A204.1 (cell line): ENCODE measurements at regions not wholly inside any gene's neighbourhood (a gene's known extent, or its start where the extent isn't known, plus 50 kb on each side); places are given as distances from the start of the nearest gene placed in this dataset.

ENCODE experiments used
- FAIRE-seq: peaks from 2 replicates; lab custom pipeline; 2012; peaks lifted over from hg19 to GRCh38; lab: Jason Lieb, UNC

DNA sequence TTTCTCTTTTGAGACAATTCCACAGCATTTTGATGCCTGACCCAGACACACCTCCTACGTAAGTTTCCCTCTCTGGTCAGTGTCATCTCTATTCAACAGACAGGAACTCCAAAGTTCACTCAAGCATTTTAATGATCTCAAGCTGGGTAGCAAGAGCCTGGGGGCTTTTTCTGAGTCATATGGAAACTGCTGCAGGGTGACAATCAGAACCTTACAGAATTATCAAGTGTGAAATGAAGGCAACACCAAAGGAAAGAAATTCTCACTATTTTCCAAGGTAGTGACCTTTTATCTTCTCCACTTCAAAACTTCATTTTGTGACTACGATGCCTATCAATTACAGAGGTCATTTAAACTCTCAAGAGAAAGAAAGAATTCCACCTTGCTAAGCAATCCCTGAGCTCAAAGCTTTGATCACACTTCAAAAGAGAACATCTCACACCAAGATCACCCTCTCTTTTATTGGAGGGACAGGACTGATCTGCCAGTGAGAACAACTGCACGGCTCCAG lies 229.0 kb upstream of the ZC3H12C start:
- no peak for FAIRE-seq

DNA sequence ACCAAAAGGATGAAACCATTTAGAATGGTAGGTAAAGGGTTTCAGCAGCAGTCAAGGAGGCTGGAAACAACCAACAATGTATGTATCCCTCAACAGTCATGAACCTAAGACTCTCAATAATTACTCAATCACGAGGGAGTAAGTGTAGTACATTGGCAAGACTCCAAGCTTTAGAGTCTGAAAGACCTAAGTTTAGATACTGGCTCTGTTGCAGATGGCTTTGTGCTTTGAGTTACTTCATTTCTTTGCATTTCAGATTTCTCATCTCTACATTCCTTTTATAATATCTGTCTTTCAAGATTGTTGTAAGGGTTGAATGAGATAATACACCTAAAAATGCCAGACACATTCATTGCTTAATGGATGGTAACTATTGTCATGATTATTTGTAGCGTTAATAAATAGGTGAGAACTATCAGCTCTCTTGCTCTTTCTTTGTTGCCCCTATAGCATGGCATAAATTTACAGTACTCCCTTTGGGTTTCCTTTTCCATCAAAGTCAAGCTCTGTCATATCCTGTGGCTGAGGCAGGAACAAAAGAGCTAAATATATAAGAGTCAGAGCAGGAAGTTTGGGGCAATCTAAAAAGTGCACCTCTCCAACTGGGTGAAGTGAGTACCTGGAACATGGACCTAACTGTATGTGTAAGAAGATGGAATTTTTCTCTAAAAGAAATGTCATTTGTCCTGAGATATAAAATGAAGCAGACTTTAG lies 228.2 kb upstream of the ZC3H12C start:
- FAIRE-seq = no peak

DNA sequence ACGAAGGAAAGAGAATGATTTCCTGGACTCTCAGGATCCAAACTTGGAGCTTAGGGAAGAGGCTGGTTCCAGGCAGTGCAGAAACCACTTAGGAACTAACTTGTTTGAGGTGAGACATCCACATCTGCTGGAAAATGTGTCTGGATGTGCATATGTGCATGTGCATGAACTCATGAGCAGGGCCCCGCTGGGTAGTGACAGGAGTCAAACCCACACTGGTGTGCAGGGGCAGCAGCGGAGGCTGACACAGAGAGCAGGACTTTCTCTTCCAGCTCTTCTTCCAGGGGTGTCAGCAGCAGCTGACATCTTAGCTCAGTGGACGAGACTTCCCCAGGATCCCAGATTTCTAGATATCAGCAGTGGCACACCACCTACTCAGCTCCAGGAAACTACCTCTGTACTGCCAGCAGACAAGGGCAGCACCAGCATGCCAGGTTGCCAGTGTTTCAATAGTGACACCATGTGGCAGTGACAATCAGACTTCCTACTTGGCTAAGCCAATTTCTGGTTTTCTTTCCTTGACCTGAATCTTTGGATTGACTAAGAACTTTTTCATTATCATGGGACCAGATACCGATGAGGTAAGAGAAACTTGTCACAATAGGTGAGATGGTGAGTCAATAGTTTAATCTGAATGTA lies 227.5 kb upstream of the ZC3H12C start:
- no peak for FAIRE-seq

DNA sequence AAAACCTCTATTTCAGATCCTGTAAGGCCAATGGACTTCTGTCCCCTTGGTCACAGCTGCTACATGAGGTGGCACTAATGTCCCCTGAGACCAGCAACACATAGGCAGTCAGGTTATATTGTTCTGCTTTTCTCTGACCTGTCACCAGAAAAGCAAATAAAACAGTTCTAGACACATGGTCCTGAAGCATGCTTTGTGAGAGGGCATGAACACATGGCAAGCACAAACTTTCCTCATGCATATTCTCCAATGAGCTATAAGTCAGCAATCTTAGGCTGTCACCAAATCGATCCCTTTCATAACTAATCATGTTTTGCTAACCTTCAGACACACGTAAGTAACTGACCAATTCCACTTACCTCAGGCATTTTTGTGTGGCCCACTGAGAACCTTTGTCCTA lies 225.4 kb upstream of the ZC3H12C start:
- FAIRE-seq = no peak

DNA sequence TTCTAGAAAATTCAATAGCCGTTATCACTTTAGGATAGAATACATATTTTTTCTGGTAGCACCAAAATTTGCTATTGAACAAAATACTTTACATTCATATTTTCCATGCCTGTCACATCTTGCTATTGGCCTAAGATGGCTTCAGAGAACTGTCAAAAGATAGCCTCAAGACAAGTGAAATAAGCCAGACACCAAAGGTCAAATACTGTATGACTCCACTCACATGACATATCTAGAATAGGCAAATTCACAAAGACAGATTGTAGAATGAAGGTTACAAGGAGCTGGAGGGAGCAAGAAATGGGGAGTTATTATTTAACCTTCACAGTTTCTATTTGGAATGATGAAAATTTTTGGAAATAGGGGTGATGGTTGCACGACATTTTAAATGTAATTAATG lies 223.7 kb upstream of the ZC3H12C start:
- FAIRE-seq = no peak

DNA sequence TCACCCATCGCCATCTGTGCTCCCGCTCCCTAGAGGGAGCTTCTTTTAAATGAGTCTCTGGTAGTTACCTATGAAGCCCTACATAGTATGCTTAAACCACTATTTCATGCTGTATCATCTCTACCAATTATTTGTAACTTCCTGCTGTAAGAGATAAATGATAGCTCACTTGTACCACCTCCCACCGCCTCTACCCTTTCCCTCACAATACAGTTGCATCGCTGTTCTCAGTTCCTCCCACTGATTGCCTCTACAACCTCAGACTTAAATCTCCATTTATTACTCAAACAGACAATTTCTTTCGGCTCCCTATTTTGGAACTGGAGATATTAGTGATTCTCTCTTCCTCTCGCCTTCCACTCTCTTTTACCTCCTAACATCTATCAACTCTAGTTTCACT lies 222.9 kb upstream of the ZC3H12C start:
- no peak for FAIRE-seq

DNA sequence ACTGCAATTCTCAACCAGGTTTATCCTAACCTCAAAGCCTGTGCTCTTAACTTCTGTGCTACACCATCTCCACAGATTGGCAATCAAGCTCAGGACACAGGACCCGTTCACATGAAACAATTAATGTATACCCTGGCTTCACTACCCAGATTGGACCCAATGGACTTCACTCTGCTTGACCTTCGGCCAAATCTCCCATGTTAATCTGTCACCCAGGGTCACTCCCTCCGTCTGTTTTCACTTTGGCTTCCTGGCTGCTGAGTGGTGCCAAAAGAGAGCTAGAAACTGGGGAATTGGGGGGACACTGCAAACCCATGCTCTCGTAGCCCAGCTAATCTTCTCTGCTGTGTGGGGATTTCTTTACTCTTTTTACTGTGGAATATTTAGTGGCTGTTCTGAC lies 216.1 kb upstream of the ZC3H12C start:
- no peak for FAIRE-seq

DNA sequence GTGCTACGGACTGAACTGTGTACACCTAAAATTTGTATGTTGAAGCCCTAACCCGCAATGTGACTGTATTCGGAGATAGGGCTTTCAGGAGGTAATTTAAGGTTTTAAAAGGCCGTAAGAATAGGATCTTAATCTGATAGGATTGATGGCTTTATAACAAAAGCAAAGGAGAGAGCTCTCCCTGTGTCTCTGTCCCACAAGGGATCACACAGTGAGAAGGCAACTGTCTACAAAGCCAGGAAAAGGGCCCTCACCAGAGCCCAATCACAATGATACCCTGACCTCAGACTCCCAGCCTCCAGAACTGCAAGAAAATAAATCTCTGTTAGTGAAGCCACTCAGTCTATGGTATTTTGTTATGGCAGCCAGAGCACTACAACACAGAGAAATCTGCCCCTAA lies 208.7 kb upstream of the ZC3H12C start:
- FAIRE-seq = no peak

DNA sequence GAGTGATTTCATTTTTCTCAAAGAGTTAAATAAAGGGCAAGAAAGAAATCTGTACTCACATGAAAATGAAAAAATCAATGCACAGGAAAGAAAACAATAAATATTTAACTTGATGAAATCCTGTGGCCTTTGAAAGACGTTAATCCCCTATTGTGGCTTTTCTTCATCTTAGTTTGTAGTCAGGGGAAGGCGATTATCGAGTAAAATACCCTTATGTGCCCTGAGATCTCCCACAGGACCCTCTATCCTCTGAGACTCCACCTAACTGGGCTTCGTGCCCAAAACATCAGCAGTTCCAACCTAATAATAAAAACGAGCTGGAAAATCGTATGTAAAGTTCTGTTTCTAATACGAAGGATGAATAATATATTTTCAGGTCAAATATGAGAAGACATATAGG lies 208.2 kb upstream of the ZC3H12C start:
- FAIRE-seq = no peak

DNA sequence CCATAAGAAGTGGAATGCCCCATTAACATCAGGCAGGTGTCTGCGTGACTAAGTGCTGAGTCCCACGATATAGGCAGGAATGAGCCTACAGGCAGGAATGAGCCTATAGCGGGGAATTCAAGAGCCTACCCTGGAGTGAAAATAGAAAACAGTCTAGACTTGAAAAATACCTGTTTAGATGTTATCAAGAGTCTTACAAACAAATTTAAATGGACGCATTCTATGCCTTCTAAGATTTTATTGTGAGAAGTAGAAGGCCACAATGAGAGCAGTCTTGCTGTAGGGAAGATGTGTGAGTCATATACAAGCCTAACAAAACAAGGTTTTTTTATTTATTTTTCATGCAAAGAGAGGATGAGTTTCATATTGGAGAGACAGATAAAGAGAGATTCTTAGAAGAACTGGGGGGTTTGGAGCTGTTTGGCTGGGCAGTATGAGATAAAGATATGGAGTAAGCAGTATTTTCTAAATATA lies 200.8 kb upstream of the ZC3H12C start:
- no peak for FAIRE-seq

DNA sequence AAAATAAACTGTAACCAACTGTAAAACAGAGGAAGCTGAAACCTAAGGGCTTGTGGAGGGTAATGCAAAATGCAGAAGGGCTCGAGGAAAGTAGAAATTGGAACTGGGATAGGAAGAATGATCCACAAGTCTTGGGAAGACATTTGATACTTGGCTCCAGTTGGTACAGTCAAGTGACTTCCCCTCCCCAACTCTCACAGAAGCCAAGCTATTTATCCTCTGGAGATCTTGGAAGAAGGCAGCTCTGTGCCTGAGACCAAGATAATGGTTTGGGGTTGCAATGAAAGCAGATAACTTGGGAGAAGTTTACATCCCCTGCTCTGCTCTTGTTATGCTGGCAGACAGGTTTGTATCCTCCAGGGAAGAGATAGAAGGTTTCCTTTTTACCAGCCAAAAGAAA lies 198.9 kb upstream of the ZC3H12C start:
- FAIRE-seq = no peak

DNA sequence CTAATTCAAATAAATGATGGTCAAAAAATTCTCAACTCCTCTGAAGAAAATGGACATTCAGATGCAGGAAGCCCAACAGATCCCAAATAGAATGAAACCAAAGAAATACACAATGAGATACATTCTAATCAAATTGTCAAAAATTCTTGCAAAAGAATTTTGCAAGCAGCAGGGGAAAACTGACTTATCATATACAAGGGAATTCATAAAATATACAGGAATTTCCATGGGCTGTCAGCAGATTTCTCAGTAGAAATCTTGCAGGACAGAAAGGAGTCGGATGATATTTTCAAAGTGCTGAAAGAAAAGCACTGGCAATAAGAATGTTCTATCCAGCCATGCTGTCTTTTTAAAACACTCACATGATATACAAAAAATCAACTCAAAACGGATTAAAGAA lies 194.6 kb upstream of the ZC3H12C start:
- no peak for FAIRE-seq

DNA sequence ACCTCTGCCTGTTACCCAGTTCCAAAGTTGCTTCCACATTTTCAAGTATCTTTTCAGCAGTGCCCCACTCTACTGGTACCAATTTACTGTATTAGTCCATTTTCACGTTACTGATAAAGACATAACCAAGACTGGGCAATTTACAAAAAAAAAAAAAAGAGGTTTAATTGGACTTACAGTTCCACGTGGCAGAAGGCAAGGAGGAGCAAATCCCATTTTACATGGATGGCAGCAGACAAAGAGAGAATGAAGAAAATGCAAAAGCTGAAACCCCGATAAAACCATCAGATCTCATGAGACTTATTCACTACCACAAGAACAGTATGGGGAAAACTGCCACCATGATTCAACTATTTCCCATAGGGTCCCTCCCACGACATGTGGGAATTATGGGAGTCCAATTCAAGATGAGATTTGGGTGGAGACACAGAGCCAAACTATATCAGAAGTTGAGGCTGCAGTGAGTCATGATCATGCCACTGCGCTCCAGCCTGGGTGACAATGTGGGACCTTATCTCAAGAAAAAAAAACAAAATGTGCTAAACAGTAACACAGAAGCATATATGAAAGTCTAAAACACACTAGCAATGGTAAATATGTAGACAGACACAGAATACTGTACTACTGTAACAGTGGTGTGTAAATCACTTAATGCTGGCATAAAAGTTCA lies 190.3 kb upstream of the ZC3H12C start:
- no peak for FAIRE-seq

DNA sequence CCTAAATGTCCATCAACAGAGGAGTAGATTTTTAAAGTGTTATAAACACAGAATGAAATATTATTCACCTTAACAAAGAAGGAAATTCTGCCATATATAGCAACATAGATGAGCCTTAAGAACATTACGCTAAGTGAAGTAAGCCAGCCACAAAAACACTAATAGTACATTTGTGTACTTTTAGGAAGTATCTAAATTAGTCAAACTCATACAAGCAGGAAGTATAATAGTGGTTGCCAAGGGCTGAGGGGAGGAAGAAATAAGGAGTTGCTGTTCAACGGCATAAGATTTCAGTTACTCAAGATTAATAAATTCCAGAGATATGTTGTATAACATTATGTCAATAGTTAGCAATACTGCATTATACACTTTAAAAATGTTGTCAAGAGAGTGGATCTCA lies 181.7 kb upstream of the ZC3H12C start:
- FAIRE-seq = no peak

DNA sequence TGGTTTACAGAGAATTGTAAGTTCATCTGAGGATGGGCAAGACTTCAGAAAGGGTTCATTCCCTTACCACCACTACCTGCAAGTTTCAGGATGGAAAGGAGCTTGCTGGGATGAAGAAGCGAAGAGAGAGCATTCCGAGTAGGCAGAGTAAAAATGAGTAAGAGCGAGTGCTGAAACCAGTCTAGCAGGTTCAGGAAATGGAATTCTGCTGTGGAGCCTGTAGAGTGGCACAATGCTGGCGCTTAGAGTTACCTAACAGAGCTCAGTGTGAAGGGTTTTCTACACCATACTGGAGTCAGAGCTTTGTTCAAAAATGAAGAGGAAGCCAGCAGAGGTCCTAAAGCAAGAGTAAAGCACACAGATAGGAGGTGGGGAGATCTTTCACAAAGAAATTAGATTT lies 179.2 kb upstream of the ZC3H12C start:
- no peak for FAIRE-seq

DNA sequence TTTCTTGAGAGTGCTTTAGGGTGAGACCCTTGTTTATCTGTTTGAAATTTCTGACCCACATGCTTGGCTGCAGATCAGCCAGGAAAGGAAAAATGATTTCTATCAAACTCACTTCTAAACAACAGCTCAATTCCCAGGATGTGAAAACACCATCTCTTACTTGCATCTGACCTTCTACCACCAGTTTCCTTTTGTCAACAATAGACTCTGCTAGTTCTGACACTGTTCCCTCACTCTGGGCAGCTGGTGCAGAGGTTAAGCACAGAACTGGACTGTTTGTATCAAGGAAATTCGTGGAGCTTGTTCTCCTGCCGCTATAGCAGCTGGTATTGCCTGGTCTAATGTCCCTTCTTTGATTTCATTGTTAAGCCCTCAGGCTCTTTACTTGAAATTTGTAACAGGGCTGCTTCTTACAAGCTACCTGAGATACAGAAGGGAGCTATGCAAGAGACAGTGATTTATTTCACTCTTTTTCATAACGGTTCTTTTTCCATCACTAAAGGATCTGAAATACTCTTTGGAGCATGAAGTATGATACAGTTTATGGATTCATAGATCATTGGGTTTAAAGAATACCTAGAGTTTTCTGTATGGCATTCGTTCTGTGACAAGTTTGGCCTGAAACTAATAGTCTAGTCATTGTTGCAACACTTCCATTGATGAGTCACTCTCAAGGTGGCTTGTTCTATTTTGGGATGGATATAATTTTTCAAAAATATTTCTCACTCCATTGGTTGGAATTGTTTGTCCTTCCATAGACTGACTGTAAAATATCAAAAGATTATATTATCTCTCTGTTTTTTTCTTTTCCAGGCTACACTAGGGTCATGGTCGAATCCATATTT lies 178.2 kb upstream of the ZC3H12C start:
- FAIRE-seq = no peak

DNA sequence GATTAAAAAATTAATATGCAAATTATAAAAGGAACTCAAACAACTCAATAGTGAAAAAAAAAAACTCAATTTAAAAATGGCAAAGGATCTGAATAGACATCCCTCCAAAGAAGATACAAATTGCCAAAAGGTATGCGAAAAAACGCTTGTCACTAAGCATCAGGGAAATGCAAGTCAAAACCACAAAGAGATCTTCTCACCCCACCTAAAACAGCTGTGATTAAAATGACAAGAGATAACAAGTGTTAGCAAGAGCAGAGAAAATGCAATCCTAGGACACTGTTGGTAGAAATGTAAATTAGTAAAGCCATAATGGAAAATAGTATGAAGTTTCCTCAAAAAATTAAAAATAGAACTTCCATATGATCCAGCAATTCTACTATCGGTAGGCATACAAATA lies 166.3 kb upstream of the ZC3H12C start:
- no peak for FAIRE-seq

DNA sequence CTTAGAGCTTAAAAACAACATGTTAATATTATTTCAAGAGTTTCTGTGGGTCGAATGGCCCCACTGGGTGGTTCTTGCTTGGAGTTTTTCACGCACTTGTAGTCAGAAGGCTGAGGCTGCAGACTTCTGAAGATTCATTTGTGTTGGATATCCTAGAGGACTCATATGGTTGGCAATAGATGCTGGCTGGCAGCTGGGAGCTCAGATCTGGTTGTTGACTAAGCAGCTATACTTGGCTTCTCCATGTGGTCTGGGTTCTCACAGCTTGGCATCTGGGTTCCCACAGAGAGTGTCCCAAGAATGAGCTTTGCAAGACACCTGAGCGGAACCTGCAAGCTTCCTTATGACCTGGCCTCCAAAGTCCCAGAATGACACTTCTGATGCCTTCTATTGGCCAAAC lies 163.9 kb upstream of the ZC3H12C start:
- FAIRE-seq = no peak

DNA sequence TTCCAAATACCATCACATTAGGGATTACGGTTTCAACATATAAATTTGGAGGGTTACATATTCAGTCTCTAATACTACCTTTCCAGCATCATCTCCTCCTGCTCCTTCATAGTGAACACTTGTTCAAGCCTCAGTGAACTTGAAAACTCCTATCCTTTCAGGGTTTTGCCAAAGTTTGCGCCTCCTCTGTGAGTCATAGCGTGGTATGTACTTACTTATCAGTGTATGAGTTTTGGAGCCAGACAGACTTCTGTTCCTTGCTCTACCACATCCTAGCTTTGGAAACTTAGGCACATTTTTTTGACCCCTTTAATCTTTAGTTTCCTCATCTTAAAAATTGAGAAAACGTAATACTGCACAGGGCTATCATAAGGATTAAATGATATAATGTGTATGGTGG lies 160.1 kb upstream of the ZC3H12C start:
- no peak for FAIRE-seq

DNA sequence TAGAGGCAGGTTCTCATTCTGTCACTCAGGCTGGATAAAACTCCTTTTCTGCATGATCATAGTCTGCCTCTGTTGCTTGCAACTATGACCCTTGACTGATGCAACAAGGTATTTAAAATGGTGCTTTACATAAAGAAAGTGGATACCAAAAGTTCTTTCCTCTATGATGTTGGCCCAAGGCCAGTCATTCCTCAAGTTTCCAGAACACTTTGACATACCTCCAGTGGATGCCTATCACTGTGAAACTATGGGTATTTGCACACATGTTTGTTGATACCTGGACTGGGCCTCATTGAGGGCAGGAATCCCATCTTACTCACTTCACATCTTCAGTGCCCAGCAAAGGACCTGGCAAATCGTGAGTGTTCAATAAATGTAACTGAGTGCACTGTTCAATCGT lies 159.0 kb upstream of the ZC3H12C start:
- FAIRE-seq = no peak

DNA sequence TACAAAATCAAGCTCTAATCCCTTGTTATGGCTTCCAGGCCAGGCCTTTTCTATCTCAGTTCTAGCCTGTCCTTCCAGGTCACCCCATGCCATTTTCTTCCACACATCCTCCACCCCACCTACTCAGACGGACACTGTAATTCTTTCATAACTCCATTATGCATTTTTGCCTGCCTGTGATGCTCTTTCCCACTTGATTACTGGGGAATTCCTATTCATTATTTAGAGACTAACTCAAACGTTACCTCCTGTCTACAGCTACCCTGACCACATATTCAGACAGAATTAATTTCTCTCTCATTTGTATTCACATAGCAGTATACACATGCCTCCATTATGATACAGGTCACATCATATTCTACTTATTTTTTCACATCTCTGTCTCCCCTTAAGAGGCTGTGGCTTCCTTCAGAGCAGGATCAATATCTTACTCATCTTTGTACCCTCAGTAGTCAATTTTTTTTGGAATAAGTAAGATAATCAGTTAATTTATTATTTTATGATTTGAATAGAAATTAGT lies 156.5 kb upstream of the ZC3H12C start:
- FAIRE-seq = no peak

DNA sequence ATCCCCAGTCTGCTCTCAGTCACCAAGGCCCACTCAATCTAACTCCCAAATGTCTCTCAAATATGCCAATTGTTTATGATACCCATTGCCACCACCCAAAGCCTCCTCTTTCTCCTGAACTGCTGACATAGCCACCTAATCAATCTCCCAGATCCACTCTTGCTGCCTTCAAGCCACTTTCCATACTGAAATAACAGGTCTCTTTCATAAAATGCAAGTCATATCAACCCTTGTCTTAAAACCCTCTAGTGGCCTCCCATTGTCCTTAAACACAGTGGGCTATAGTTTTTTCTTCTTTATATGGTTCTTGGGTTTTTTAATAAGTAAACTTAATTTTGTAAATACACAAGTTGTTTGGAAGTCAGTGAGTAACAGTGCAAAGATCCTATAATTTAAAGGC lies 155.2 kb upstream of the ZC3H12C start:
- FAIRE-seq = no peak
